Uterus (tissue), 3 donors: ENCODE measurements at regions not wholly inside any gene's neighbourhood (a gene's known extent, or its start where the extent isn't known, plus 50 kb on each side); places are given as distances from the start of the nearest gene placed in this dataset.

Experiments
- DNase-seq, 2 donors: peaks; one replicate each; pipeline ENCODE4 v3.0.0-alpha.2; 2019 to 2020
- H3K27ac ChIP-seq, 2 donors: fragments of 200-600 bp; sonication (generic); 1 replicate in 1 of 2; 2 replicates in 1 of 2; pipeline ENCODE4 v1.5.1; 2016 to 2018
- H3K27me3 ChIP-seq, 2 donors: fragments of 200-600 bp; sonication (generic); one replicate each; pipeline ENCODE4 v1.5.1; 2018 to 2019; ENCODE audit warnings: control low read depth in 1 of 2
- H3K36me3 ChIP-seq, 2 donors: fragments of 200-600 bp; sonication (generic); one replicate each; pipeline ENCODE4 v1.5.1; 2019; ENCODE audit warnings: control low read depth in 1 of 2
- H3K4me1 ChIP-seq, 2 donors: fragments of 200-600 bp; sonication (generic); one replicate each; pipeline ENCODE4 v1.5.1; 2018 to 2019; ENCODE audit warnings: control low read depth in 1 of 2
- H3K4me3 ChIP-seq, 2 donors: fragments of 200-600 bp; sonication (generic); 1 replicate in 1 of 2; 2 replicates in 1 of 2; pipeline ENCODE4 v1.5.1; 2018 to 2019; ENCODE audit warnings: mild to moderate bottlenecking in 1 of 2
- H3K9me3 ChIP-seq, 2 donors: fragments of 200-600 bp; sonication (generic); one replicate each; pipeline ENCODE4 v1.5.1; 2019; ENCODE audit warnings: control low read depth in 1 of 2
- CTCF ChIP-seq, 4 experiments: fragments of 200-600 bp in 2 of 4; fragments of 450-650 bp in 2 of 4; sonication (generic) in 2 of 4; IDR thresholded peaks; one replicate each; pipeline ENCODE4 v1.5.1; 2016 to 2019; ENCODE audit warnings: antibody characterized with exemption in 4 of 4, mild to moderate bottlenecking in 2 of 4, moderate library complexity in 1 of 4
- POLR2A ChIP-seq, 2 donors: fragments of 450-650 bp; IDR thresholded peaks; one replicate each; pipeline ENCODE4 v1.6.1; 2016; ENCODE audit warnings: antibody characterized with exemption in 2 of 2, mild to moderate bottlenecking in 1 of 2, moderate library complexity in 1 of 2
- intact Hi-C: fragments of 100-400 bp; cut with DNase I; formaldehyde crosslinking; loops from one replicate; pipeline ENCODE4 v1.15.1; 2023; ENCODE audit warnings: low total_unique reads
- donor health status: DM: yes; HTN: yes; CAD: no.

- TF ChIP-seq POLR2A (IDR thresholded peaks at IDR 0.05): no peak
- no peak for TF ChIP-seq CTCF (IDR thresholded peaks at IDR 0.05)
- no peak overlapping the region for H3K4me3 ChIP-seq
- DNase-seq: no peak
- H3K9me3 ChIP-seq: no peaks in the 10 kb centered on the region
- no peak overlapping the region for H3K27ac ChIP-seq
- H3K36me3 ChIP-seq: no peaks in the 10 kb centered on the region
- no peaks in the 10 kb centered on the region for H3K27me3 ChIP-seq
- intact Hi-C loops: no loop called here
- H3K4me1 ChIP-seq: no peaks in the 10 kb centered on the region
Measured at GRCh38 chr9:19552282-19553105, 143.7 kb downstream of the ACER2 start.

- Histone ChIP-seq H3K4me3 (no peak overlapping the region), H3K36me3 (no peaks in the 10 kb centered on the region), H3K9me3 (no peaks in the 10 kb centered on the region), H3K27ac (peak overlapping the region in 1 of 2 donors; percentile 59), H3K27me3 (no peaks in the 10 kb centered on the region), H3K4me1 (no peaks in the 10 kb centered on the region)
- TF ChIP-seq CTCF (IDR thresholded peaks at IDR 0.05) (no peak), POLR2A (IDR thresholded peaks at IDR 0.05) (no peak)
- intact Hi-C loops: no loop called here
- no peak for DNase-seq
Measured at GRCh38 chr9:19551124-19551929, 142.5 kb downstream of the ACER2 start.

GRCh38 chr9:19550009-19550408, 141.2 kb downstream of the ACER2 start:
- intact Hi-C loops: no loop called here
- Histone ChIP-seq H3K9me3 (no peaks in the 10 kb centered on the region), H3K4me1 (no peaks in the 10 kb centered on the region), H3K27me3 (no peaks in the 10 kb centered on the region), H3K4me3 (no peak overlapping the region), H3K27ac (no peak overlapping the region), H3K36me3 (no peaks in the 10 kb centered on the region)
- no peak for DNase-seq
- TF ChIP-seq CTCF (IDR thresholded peaks at IDR 0.05): no peak
- TF ChIP-seq POLR2A (IDR thresholded peaks at IDR 0.05): no peak

GRCh38 chr9:19533373-19533772, 124.6 kb downstream of the ACER2 start:
- no peak overlapping the region for H3K27ac ChIP-seq
- no peaks in the 10 kb centered on the region for H3K4me1 ChIP-seq
- intact Hi-C loops: no loop called here
- H3K4me3 ChIP-seq: no peak overlapping the region
- H3K36me3 ChIP-seq: no peaks in the 10 kb centered on the region
- no peaks in the 10 kb centered on the region for H3K9me3 ChIP-seq
- TF ChIP-seq POLR2A (IDR thresholded peaks at IDR 0.05) (no peak), CTCF (IDR thresholded peaks at IDR 0.05) (no peak)
- DNase-seq: no peak
- H3K27me3 ChIP-seq: no peaks in the 10 kb centered on the region

- intact Hi-C loops: no loop called here
- H3K36me3 ChIP-seq: no peaks in the 10 kb centered on the region
- DNase-seq: no peak
- H3K9me3 ChIP-seq: no peaks in the 10 kb centered on the region
- no peaks in the 10 kb centered on the region for H3K4me1 ChIP-seq
- H3K4me3 ChIP-seq: no peak overlapping the region
- H3K27me3 ChIP-seq: no peaks in the 10 kb centered on the region
- H3K27ac ChIP-seq: no peak overlapping the region
- TF ChIP-seq CTCF (IDR thresholded peaks at IDR 0.05) (no peak), POLR2A (IDR thresholded peaks at IDR 0.05) (no peak)
Measured at GRCh38 chr9:19527663-19528062, 118.9 kb downstream of the ACER2 start.
